ENCODE measurements at regions not wholly inside any gene's neighbourhood (a gene's known extent, or its start where the extent isn't known, plus 50 kb on each side); places are given as distances from the start of the nearest gene placed in this dataset.

DNA sequence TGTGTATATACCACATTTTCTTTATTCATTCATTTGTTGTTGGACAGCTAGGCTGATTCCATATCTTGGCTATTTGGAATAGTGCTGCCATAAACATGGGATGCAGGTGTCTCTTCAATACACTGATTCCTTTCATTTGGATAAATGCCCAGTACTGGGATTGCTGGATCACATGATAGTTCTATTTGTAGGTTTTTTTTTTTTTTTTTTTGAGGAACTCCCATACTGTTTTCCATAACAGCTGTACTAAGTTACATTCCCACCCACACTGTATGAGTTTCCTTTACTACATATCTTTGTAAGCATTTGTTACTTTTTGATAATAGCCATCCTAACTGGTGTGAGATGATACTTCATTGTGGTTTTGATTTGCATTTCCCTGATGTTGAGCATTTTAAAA, 437.7 kb downstream of the DIPK2A start:
- TF ChIP-seq, protein P1, sequence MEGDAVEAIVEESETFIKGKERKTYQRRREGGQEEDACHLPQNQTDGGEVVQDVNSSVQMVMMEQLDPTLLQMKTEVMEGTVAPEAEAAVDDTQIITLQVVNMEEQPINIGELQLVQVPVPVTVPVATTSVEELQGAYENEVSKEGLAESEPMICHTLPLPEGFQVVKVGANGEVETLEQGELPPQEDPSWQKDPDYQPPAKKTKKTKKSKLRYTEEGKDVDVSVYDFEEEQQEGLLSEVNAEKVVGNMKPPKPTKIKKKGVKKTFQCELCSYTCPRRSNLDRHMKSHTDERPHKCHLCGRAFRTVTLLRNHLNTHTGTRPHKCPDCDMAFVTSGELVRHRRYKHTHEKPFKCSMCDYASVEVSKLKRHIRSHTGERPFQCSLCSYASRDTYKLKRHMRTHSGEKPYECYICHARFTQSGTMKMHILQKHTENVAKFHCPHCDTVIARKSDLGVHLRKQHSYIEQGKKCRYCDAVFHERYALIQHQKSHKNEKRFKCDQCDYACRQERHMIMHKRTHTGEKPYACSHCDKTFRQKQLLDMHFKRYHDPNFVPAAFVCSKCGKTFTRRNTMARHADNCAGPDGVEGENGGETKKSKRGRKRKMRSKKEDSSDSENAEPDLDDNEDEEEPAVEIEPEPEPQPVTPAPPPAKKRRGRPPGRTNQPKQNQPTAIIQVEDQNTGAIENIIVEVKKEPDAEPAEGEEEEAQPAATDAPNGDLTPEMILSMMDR (IDR thresholded peaks at IDR 0.05), result no peak
- Mint-ChIP-seq H3K4me3 (no peak overlapping the region), H3K36me3 (no peaks in the 10 kb centered on the region), H3K27ac (no peak overlapping the region), H3K9me3 (peaks cover 0 to 20% (median 7%) of the 10 kb centered on the region in 7 donors), H3K27me3 (ENCODE audit: low read depth in 3 of 3) (peaks cover 0 to 1% (median 0%) of the 10 kb centered on the region in 3 donors), H3K4me1 (no peaks in the 10 kb centered on the region)
- no peaks in the 10 kb centered on the region for H3K27me3 ChIP-seq (ENCODE audit: control insufficient read depth in 2 of 2, insufficient read depth in 2 of 2, low read length in 2 of 2)
- no peaks in the 10 kb centered on the region for H3K36me3 ChIP-seq (replicated peaks in 1 of 2; ENCODE audit: control insufficient read depth in 1 of 2, insufficient read depth in 2 of 2, low read length in 2 of 2)
- no peak overlapping the region for H2AFZ ChIP-seq (ENCODE audit: insufficient read depth, low read depth, low read length, poor library complexity, severe bottlenecking)
- no peaks in the 10 kb centered on the region for H3K4me1 ChIP-seq (ENCODE audit: control insufficient read depth in 1 of 2, insufficient read depth in 2 of 2, low read length in 2 of 2)
- H3K27ac ChIP-seq (ENCODE audit: low read depth in 1 of 2, low read length in 2 of 2), result no peak overlapping the region
- H4K20me1 ChIP-seq (ENCODE audit: insufficient read depth, low read length), result no peaks in the 10 kb centered on the region
- H3K79me2 ChIP-seq (ENCODE audit: insufficient read depth, low read length), result no peaks in the 10 kb centered on the region
- no peak for DNase-seq
- H3K9me3 ChIP-seq (replicated peaks in 1 of 2; ENCODE audit: control insufficient read depth in 1 of 2, insufficient read depth in 1 of 2, low read length in 2 of 2), result peaks cover 10% of the 10 kb centered on the region in 2 donors
- no peak overlapping the region for H3K9ac ChIP-seq (ENCODE audit: insufficient read depth, low read length, poor library complexity, severe bottlenecking)
- H3K4me3 ChIP-seq (replicated peaks in 1 of 3; ENCODE audit: low read depth in 2 of 3, low read length in 3 of 3), result no peak overlapping the region
- H3K4me2 ChIP-seq (replicated peaks; ENCODE audit: extremely low read depth, low read length, poor library complexity, severe bottlenecking), result no peak overlapping the region
- intact Hi-C loops (cut with micrococcal nuclease), result no loop called here

DNA sequence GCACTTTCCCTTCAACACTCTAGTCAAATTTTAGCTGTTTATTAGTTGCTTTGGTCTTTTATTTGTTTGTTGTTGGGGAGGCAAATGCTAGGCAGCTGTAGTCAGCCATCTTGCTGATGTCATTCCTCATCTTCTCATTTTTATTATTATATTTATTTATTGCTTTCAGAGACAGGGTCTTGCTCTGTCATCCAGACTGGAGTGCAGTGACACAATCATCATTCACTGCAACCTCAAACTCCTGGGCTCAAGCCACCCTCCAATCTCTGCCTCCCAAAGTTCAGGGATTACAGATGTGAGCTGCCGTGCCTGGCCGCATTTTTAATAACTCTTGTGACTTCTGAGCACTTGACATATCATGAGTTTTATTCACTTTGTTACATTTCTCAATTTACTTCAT, 441.4 kb downstream of the DIPK2A start:
- Histone ChIP-seq H3K27me3 (ENCODE audit: control insufficient read depth in 2 of 2, insufficient read depth in 2 of 2, low read length in 2 of 2) (no peaks in the 10 kb centered on the region), H3K27ac (ENCODE audit: low read depth in 1 of 2, low read length in 2 of 2) (no peak overlapping the region), H4K20me1 (ENCODE audit: insufficient read depth, low read length) (no peaks in the 10 kb centered on the region), H3K4me1 (ENCODE audit: control insufficient read depth in 1 of 2, insufficient read depth in 2 of 2, low read length in 2 of 2) (no peaks in the 10 kb centered on the region), H3K9ac (ENCODE audit: insufficient read depth, low read length, poor library complexity, severe bottlenecking) (no peak overlapping the region), H3K4me3 (replicated peaks in 1 of 3; ENCODE audit: low read depth in 2 of 3, low read length in 3 of 3) (no peak overlapping the region), H3K79me2 (ENCODE audit: insufficient read depth, low read length) (no peaks in the 10 kb centered on the region), H3K36me3 (replicated peaks in 1 of 2; ENCODE audit: control insufficient read depth in 1 of 2, insufficient read depth in 2 of 2, low read length in 2 of 2) (no peaks in the 10 kb centered on the region), H3K4me2 (replicated peaks; ENCODE audit: extremely low read depth, low read length, poor library complexity, severe bottlenecking) (no peak overlapping the region), H3K9me3 (replicated peaks in 1 of 2; ENCODE audit: control insufficient read depth in 1 of 2, insufficient read depth in 1 of 2, low read length in 2 of 2) (peaks cover 10% of the 10 kb centered on the region in 2 donors), H2AFZ (ENCODE audit: insufficient read depth, low read depth, low read length, poor library complexity, severe bottlenecking) (no peak overlapping the region)
- Mint-ChIP-seq H3K27me3 (ENCODE audit: low read depth in 3 of 3) (peaks cover 0 to 1% (median 0%) of the 10 kb centered on the region in 3 donors), H3K4me3 (no peak overlapping the region), H3K36me3 (no peaks in the 10 kb centered on the region), H3K4me1 (no peaks in the 10 kb centered on the region), H3K9me3 (peaks cover 0 to 17% (median 7%) of the 10 kb centered on the region in 7 donors), H3K27ac (no peak overlapping the region)
- TF ChIP-seq, protein P1 (IDR thresholded peaks at IDR 0.05), result no peak
- no peak for DNase-seq
- intact Hi-C loops (cut with micrococcal nuclease), result no loop called here
- WGBS (ENCODE audit: insufficient coverage), result no CpG with 5 or more reads among the region's 2 CpGs

Measured in CD14-positive monocyte (primary cell).